Stimulated activated naive CD8-positive, alpha-beta T cell treated with anti-CD3 and anti-CD28 coated beads, Interleukin-15, amount 100 ng/mL, for 72 hours (primary cell): ENCODE measurements at regions not wholly inside any gene's neighbourhood (a gene's known extent, or its start where the extent isn't known, plus 50 kb on each side); places are given as distances from the start of the nearest gene placed in this dataset.

Experiments
- ATAC-seq: fragments of 150-1000 bp; cut with Tn5 transposase; 2 replicates; pipeline ENCODE4 v1.10.0; 2021; ENCODE audit warnings: mild to moderate bottlenecking, moderate library complexity
- DNase-seq, 2 donors: peaks; one replicate each; pipeline ENCODE4 v3.0.0; 2021 to 2022
- H3K27ac Mint-ChIP-seq, 2 donors: one replicate each; pipeline ENCODE4 v1.8.0; 2022; ENCODE audit warnings: mild to moderate bottlenecking in 2 of 2, mixed read lengths in 2 of 2, moderate library complexity in 2 of 2
- H3K27me3 Mint-ChIP-seq: one replicate; pipeline ENCODE4 v1.8.0; 2022; ENCODE audit warnings: mixed read lengths
- H3K4me1 Mint-ChIP-seq: one replicate; pipeline ENCODE4 v1.8.0; 2022; ENCODE audit warnings: mild to moderate bottlenecking, mixed read lengths
- H3K4me3 Mint-ChIP-seq, 2 donors: one replicate each; pipeline ENCODE4 v1.8.0; 2022; ENCODE audit warnings: mild to moderate bottlenecking in 2 of 2, mixed read lengths in 2 of 2, moderate library complexity in 1 of 2
- H3K9me3 Mint-ChIP-seq, 2 donors: one replicate each; pipeline ENCODE4 v1.8.0; 2022; ENCODE audit warnings: mixed read lengths in 2 of 2

DNA sequence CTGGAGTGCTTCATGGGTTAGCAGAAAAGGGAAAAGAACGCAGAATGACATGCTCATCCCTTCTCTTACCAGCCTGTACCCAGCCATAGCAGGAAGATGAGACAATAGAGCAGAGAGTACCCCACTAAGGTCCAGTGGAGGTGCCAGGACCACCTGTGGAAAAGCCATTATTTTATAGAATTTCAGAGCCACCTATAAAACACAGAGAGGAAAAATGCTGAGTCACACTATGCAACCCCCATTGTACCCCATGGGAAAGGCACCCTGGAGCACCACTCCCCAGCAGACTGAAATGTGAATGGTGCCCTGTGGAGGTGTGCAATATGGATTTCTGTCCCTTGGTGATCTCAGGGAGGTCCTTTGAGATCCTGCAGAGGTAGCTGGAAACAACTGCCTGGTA is 97.2 kb downstream of the HES1 start:
- Mint-ChIP-seq H3K27me3 (peaks cover 16% of the 10 kb centered on the region), H3K4me3 (no peak overlapping the region), H3K9me3 (peaks cover 0 to 10% of the 10 kb centered on the region in 2 donors), H3K27ac (no peak overlapping the region), H3K4me1 (peaks cover 7% of the 10 kb centered on the region)
- DNase-seq, result no peak
- no peak for ATAC-seq

DNA sequence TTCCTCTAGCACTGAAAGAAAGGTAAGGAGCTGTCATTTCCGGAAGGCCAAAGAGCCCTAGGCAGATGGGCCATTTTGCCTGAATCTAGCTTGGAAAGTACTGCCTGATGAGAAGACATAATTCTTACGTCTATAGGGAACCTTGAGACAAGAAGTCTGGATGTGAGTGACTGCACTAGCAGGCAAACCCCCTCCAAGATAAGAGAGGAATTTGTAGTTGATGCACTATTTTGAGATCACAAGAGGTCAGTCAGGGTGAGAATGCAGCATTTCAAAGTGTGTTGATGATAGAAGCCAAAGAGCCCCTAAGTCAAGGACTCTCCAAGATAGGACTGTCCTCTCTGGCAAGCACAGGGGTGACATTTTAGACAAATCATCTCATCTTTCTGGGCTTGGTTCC is 99.2 kb downstream of the HES1 start:
- no peak overlapping the region for H3K27ac Mint-ChIP-seq
- peaks cover 16% of the 10 kb centered on the region for H3K27me3 Mint-ChIP-seq
- DNase-seq, result no peak
- no peak for ATAC-seq
- no peaks in the 10 kb centered on the region for H3K4me1 Mint-ChIP-seq
- H3K4me3 Mint-ChIP-seq, result no peak overlapping the region
- H3K9me3 Mint-ChIP-seq, result peaks cover 0 to 10% of the 10 kb centered on the region in 2 donors

DNA sequence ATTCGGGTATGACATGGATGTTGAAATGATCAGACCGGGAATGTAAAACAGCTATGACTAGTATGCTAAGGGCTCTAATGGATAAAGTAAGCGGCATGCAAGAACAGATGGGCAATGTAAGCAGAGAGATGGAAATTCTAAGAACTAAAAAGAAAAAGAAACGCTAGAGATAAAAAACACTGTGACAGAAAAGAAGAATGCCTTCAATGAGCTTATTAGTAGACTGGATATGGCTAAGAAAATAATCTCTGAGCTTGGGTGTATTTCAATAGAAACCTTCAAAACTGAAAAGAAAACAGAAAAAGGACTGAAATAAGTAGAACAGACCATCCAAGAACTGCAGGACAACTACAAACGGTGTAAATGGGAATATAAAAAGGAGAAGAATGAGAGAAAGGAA is 101.2 kb downstream of the HES1 start:
- Mint-ChIP-seq H3K9me3 (peaks cover 0 to 10% of the 10 kb centered on the region in 2 donors), H3K4me1 (no peaks in the 10 kb centered on the region), H3K27ac (no peak overlapping the region), H3K27me3 (peaks cover 12% of the 10 kb centered on the region), H3K4me3 (no peak overlapping the region)
- ATAC-seq, result no peak
- no peak for DNase-seq

DNA sequence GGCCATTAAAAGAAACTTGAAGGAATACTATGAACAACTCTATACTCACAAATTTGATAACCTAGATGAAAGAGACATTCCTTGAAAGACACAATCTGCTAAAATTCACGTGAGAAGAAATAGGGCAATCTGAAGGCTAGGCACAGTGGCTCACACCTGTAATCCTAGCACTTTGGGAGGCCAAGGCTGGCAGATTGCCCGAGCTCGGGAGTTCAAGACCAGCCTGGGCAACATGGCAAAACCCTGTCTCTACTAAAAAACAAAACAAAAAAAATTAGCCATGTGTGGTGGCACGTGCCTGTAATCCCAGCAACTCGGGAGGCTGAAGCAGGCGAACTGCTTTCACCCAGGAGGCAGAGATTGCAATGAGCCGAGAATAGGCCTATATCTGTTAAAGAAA is 104.8 kb downstream of the HES1 start:
- no peak overlapping the region for H3K27ac Mint-ChIP-seq
- H3K4me1 Mint-ChIP-seq, result no peaks in the 10 kb centered on the region
- ATAC-seq, result no peak
- no peak overlapping the region for H3K4me3 Mint-ChIP-seq
- peaks cover 0 to 10% of the 10 kb centered on the region in 2 donors for H3K9me3 Mint-ChIP-seq
- H3K27me3 Mint-ChIP-seq, result peaks cover 14% of the 10 kb centered on the region
- DNase-seq, result no peak

DNA sequence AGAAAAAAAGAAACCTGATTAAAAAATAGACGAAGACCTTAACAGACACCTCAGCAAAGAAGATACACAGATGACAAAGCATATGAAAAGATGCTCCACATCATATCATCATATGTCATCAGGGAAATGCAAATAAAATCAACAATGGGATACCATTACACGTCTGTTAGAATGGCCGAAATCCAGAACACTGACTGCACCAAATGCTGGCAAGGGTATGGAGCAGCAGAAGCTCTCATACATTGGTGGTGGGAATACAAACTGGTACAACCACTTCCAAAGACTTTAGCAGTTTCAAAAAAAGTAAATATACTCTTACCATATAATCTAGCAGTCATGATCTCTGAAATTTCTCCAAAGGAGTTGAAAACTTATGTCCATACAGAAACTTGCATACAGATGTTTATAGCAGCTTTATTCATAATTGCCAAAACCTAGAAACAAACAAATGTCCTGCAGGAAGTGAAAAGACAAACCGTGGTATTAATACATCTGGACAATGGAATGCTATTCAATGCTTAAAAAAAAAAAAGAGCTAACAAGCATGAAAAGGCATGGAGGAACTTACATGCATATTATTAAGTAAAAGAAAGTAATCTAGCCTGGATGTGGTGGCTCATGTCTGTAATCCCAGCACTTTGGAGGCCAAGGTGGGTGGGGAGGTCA is 107.4 kb downstream of the HES1 start:
- no peak overlapping the region for H3K4me3 Mint-ChIP-seq
- H3K27ac Mint-ChIP-seq, result no peak overlapping the region
- DNase-seq (no peak), ATAC-seq (no peak)
- peaks cover 6% of the 10 kb centered on the region for H3K27me3 Mint-ChIP-seq
- H3K4me1 Mint-ChIP-seq, result no peaks in the 10 kb centered on the region
- H3K9me3 Mint-ChIP-seq, result no peaks in the 10 kb centered on the region

DNA sequence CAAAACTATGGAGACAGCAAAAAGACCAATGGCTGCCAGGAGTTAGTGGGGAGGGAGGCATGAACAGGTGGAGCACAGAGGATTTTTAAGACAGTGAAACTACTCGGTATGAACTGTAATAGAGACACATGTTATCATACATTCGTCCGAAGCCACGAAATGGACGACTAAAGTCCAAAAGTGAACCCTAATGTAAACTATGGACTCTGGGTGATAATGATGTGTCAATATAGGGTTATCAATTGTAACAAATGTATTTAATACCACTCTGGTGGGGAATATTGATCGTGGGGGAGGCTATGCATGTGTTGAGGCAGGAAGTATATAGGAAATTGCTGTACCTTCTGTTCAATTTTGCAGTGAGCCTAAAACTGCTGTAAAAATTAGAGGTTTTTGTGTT is 107.0 kb downstream of the CPN2 start:
- Mint-ChIP-seq H3K27ac (no peak overlapping the region), H3K4me1 (no peaks in the 10 kb centered on the region), H3K4me3 (no peak overlapping the region), H3K9me3 (no peaks in the 10 kb centered on the region), H3K27me3 (peaks cover 6% of the 10 kb centered on the region)
- DNase-seq, result no peak
- ATAC-seq, result no peak

DNA sequence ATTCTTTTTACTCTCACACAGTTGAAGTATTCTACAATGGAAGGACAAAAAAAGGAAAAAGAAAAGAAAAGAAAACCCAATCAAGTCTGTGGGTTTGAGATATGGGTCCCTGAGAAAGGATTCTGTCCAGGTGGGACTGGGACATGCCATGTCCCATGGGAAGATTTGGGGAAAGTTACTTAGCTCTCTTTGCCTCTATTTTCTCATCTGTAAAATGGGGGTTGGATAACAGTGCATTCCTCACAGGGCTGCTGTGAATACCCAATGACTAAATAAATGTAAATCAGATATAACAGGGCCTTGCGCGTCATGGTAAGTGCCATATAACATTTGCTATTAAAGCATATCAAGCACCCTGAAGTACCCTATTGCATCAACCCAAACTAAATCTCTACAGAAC is 105.7 kb downstream of the CPN2 start:
- no peak for ATAC-seq
- Mint-ChIP-seq H3K27me3 (peaks cover 14% of the 10 kb centered on the region), H3K27ac (no peak overlapping the region)

DNA sequence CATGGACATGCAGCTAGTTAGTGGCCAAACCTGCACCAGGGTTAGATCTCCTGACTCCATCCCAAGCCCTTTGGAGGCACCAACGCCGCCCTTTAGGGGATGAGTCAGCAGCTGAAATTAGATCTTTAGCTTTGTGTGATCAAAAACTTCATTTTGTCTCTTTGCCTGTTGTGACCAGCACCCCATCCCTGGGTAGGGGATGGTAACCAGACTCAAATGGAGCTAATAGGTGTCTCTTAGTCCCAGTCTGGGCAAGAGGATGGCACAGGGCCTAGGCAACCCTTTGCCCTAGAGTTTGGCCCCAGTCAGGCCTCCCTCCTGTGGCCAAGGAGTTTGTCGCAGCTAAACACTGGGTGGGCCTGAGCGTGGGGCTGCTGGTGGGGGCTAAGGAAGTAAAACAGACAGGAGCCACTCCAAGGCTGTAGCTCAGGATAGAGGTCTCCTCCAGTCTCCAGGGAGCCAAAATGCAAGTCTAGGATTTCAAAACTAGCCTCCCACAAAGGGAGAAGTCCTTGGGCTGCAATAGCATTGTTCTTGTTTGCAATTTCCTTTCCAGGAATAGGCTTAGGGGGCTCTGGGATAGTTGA is 105.1 kb downstream of the CPN2 start:
- no peak for DNase-seq
- Mint-ChIP-seq H3K9me3 (no peaks in the 10 kb centered on the region), H3K4me1 (no peaks in the 10 kb centered on the region), H3K27ac (no peak overlapping the region), H3K4me3 (no peak overlapping the region), H3K27me3 (peaks cover 14% of the 10 kb centered on the region)
- ATAC-seq, result no peak

More for the DNA sequence above, 105.7 kb downstream of the CPN2 start:
- Mint-ChIP-seq H3K9me3 (no peaks in the 10 kb centered on the region), H3K4me1 (no peaks in the 10 kb centered on the region), H3K4me3 (no peak overlapping the region)
- no peak for DNase-seq

DNA sequence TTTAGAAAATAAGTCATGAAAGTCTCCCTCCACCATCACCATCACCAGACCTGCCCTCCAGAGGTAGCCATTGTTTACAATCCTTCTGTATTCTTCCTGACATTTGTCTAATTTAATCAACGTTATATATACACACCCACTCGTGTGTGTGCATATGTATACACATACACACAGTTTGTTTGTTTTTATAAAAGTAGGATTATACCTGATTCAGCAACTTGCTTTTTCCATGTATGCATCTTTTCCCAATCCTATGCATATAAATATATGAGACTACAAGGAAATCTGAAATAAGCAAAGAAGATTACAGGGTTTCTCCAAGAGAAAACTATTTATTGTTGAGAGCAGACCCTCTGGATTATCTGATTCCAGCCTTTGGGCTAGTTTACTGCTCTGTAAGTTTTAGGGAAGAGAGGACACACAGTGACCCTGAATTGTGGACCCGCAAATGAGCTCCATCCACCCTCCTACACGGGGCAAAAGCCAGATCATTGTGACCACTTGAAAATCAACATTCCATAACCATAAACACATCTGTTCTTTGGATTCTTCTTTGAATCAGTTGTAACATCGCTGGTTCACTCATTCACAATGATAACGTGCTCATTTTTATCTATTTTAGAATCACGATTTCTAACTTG is 104.3 kb downstream of the CPN2 start:
- ATAC-seq, result no peak
- Mint-ChIP-seq H3K4me3 (no peak overlapping the region), H3K4me1 (no peaks in the 10 kb centered on the region)

DNA sequence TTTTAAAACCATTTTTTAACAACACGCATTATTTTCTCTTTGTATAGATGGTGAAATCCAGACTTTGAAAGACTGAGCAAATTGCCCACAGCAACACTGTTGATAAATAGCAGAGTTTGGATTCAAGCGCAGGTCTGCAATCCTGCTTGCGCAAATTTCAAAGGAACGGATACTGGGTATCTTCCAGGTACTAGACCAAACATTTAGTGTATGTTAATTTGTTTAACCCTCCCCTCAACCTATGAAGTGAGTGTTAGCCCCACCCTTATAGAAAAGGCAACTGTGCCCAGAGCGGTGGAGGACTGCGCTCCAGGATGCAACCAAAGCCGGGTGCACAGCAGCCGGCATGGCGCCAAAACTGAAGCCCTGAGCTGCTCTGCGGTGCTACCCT is 103.8 kb downstream of the CPN2 start:
- H3K4me3 Mint-ChIP-seq, result no peak overlapping the region
- peaks cover 12% of the 10 kb centered on the region for H3K27me3 Mint-ChIP-seq
- H3K27ac Mint-ChIP-seq, result no peak overlapping the region
- peaks cover under 1% of the 10 kb centered on the region for H3K4me1 Mint-ChIP-seq
- no peaks in the 10 kb centered on the region for H3K9me3 Mint-ChIP-seq
- DNase-seq (no peak), ATAC-seq (no peak)

More for the DNA sequence above, 104.3 kb downstream of the CPN2 start:
- Mint-ChIP-seq H3K27ac (no peak overlapping the region), H3K27me3 (peaks cover 14% of the 10 kb centered on the region), H3K9me3 (no peaks in the 10 kb centered on the region)
- DNase-seq, result no peak

DNA sequence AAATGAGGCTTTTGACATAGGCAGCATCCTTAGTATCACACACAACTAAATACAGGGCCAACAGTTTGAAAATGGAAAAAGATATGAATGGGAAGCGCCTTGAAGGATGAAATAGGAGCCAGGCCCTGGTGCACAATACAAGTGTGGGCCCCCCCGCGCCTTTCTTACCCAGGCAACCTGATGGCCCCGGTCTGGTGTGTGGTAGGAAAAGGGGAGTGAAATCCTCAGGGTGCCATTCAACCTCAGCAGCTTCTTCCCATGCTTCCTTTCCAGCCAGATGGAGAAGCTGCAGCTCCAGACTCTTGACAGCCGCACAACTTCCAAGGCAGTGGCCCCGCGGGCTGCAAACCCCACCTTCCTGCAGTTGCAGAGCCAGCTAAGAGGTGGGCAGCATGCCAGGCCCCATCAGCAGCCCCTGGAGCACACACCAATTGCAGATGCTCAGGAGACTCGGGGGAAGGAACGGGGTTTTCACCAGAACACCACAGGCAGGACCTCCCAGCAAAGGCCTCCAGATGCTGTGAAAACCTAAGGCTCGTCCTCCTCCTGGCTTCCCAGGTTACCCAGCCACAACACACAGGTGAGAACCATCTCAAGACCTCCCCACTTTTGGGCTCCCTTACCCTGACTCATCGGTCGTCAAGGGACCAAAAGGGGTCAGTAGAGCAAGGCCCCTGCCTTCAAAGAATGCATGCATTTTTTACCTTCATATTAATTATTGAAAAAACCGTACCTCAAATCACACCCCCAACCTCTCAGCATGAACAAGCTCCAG is 101.6 kb downstream of the CPN2 start:
- Mint-ChIP-seq H3K27me3 (peaks cover 8% of the 10 kb centered on the region), H3K4me3 (no peak overlapping the region), H3K27ac (no peak overlapping the region), H3K9me3 (no peaks in the 10 kb centered on the region), H3K4me1 (peaks cover 4% of the 10 kb centered on the region)
- DNase-seq (no peak), ATAC-seq (no peak)

DNA sequence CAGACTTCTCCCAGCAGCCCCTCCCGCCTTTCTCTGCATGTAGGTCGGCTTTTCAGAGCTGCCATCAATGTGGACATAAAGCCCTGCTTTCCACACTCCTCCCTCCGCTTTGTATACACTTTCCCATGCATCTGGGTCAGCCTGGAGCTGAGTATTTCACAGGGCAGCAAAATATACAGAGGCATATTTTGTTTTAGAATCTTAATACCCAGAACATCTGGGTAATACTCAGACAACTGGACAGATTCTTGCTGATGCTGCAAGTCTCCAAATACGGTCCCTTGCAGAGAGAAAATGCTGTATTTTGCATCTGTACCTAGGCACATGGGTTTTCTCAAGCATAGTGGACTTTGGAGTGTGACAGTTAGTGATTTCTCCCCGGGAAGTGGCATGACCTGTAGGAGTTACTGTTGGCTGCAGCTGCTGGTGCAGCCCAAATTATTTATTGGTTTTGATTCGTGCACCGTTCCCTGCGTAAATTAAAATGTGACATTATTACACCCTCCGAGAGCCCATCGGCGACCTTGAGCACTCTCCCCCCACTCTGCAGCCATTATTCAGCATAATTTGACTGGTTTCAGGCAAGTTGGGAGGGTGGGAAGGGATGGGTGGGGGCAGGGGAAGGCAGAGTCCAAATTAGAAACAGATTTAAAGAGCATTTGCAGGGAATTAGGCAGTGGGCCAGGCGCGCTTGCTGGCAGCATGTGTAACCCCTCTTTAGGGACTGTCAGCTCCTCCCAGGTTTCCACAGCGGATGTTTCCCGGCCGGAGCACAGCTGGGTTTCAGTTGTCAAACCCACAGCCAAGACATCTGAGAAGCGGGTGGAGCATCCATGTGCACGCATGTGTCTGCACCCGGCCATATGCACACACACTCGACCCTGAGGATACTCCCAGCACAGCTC is 100.8 kb downstream of the CPN2 start:
- no peak for DNase-seq
- H3K9me3 Mint-ChIP-seq, result no peaks in the 10 kb centered on the region
- peaks cover 8% of the 10 kb centered on the region for H3K27me3 Mint-ChIP-seq
- ATAC-seq, result no peak
- no peak overlapping the region for H3K27ac Mint-ChIP-seq
- peaks cover 7% of the 10 kb centered on the region for H3K4me1 Mint-ChIP-seq
- no peak overlapping the region for H3K4me3 Mint-ChIP-seq

DNA sequence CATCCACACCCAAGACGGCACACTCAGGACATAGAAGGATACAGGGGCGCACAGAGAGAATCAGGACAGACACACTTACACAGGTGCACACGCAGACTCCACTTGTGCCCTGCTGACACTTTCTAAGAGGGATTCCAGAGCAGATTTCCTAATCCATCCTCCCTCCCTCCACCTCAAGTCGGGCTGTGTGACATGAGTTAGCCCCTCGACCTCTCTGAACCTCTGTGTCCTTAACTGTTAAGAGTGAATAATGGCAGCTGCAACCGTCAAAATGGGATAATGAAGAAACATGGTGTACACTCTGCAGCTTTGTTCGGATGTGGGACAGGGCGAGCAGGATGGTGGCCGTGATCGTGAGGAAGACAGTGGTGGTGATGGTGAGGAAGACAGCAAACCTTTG is 100.1 kb downstream of the CPN2 start:
- Mint-ChIP-seq H3K27ac (peak overlapping the region in 1 of 2 donors; percentile 10), H3K27me3 (peaks cover 8% of the 10 kb centered on the region), H3K4me1 (peaks cover 14% of the 10 kb centered on the region), H3K4me3 (no peak overlapping the region), H3K9me3 (no peaks in the 10 kb centered on the region)
- DNase-seq (no peak), ATAC-seq (no peak)

DNA sequence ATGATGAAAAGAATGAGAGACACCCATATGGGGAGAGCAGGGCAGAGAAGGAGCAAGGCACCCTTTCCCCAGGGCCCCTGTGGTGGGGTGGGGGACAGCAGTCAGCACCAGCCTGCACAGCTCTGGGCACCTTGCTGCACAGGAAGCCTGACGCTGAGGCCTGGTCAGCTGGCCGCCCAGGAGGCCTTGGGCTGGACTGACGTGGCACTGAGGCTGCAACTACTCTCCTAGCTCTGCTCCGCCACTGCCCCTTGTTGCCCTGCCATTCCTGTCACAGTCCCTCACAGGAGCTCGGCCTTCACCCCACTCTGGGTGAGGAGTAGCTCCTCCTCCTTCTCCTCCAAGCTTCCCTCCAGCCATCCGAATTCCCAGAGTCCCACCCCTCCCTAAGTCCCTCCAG is 99.7 kb downstream of the CPN2 start:
- Mint-ChIP-seq H3K4me3 (no peak overlapping the region), H3K9me3 (no peaks in the 10 kb centered on the region), H3K4me1 (peaks cover 16% of the 10 kb centered on the region), H3K27me3 (peaks cover 8% of the 10 kb centered on the region), H3K27ac (peak overlapping the region in 1 of 2 donors; percentile 10)
- DNase-seq (no peak), ATAC-seq (no peak)

DNA sequence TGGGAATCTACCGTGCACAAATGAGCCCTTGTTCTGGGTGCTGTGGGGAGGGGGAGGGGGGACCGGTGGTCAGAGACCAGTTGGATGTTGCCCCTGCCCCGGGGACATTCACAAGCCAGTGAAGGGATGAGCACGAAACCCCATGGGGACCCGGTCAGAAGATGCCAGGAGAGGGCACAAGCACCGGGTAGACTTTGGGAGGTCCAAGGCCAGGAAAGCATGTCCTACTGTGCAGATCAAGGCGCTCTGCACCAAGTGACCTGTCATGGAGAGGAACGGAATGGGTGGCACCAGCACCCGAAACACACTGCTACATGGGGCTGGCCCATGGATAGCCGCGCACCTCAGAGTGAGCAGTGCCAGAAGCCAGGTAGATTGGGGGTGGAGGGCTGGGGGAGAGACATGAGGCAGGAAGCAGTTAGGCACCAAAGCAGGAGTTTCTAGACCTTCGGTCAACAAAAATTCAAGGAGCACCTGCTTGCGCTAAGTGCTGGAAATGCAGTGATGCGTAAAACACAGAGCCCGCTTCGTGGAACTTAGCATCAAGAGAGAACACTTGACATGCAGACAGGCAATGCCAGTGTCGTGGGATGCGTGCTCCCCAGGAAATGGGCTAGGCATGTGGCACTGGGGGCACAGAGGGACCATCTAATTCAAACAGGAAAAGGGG is 99.1 kb downstream of the CPN2 start:
- H3K9me3 Mint-ChIP-seq, result no peaks in the 10 kb centered on the region
- ATAC-seq (no peak), DNase-seq (no peak)
- H3K27ac Mint-ChIP-seq, result peak overlapping the region in 1 of 2 donors; percentile 68
- H3K4me1 Mint-ChIP-seq, result peaks cover 16% of the 10 kb centered on the region
- H3K27me3 Mint-ChIP-seq, result peaks cover 8% of the 10 kb centered on the region
- H3K4me3 Mint-ChIP-seq, result no peak overlapping the region
